Panc1 (cell line): ENCODE measurements at regions not wholly inside any gene's neighbourhood (a gene's known extent, or its start where the extent isn't known, plus 50 kb on each side); places are given as distances from the start of the nearest gene placed in this dataset.

Experiments
- ATAC-seq: fragments of 200-7000 bp; cut with Tn5 transposase; 2 replicates; pipeline ENCODE4 v1.9.1; 2020; ENCODE audit warnings: mild to moderate bottlenecking, moderate library complexity
- BruUV-seq: library from RNA; stranded (reverse); fragments of 400-500 nt; replicated peaks from 2 replicates; lab custom pipeline; 2021; lab: Mats Ljungman, UMichigan
- CTCF ChIA-PET: fragments of 300-600 bp; sonication (Branson Sonifier 250); formaldehyde crosslinking; loops from one replicate; lab custom pipeline; 2022; ENCODE audit warnings: antibody characterized with exemption; lab: Charles Lee
- POLR2A ChIA-PET: fragments of 300-600 bp; sonication (Branson Sonifier 250); formaldehyde crosslinking; loops from one replicate; lab custom pipeline; 2022; ENCODE audit warnings: antibody characterized with exemption; lab: Charles Lee
- DNase-seq: peaks from one replicate; pipeline ENCODE4 v3.0.0-alpha.2; 2010; ENCODE audit warnings: low read depth, low spot score
- H3K27ac ChIP-seq: 2 replicates; pipeline ENCODE4 v1.5.1; 2011; ENCODE audit warnings: mild to moderate bottlenecking, low read length, inconsistent platforms
- H3K27me3 ChIP-seq: fragments of 200-500 bp; sonication (Bioruptor generic); 2 replicates; pipeline ENCODE4 v1.6.0; 2014; ENCODE audit warnings: low read length, inconsistent platforms; ENCODE audit not compliant: control insufficient read depth, insufficient read depth
- H3K36me3 ChIP-seq: fragments of 200-500 bp; sonication (Bioruptor generic); 2 replicates; pipeline ENCODE4 v1.5.1; 2014; ENCODE audit warnings: inconsistent platforms, mild to moderate bottlenecking, low read length, moderate library complexity; ENCODE audit not compliant: control insufficient read depth, insufficient read depth
- H3K4me1 ChIP-seq: 2 replicates; pipeline ENCODE4 v1.5.1; 2011; ENCODE audit warnings: inconsistent platforms, mild to moderate bottlenecking, low read length, moderate library complexity; ENCODE audit not compliant: control insufficient read depth, insufficient read depth
- H3K4me3 ChIP-seq, 2 experiments: 2 replicates each; pipeline ENCODE4 v1.5.1; 2011 to 2012; ENCODE audit warnings: low read depth in 2 of 2, low read length in 2 of 2, mild to moderate bottlenecking in 2 of 2, inconsistent platforms in 1 of 2, moderate library complexity in 1 of 2
- H3K9me3 ChIP-seq: fragments of 200-500 bp; sonication (Bioruptor generic); 2 replicates; pipeline ENCODE4 v1.5.1; 2014; ENCODE audit warnings: low read depth, mild to moderate bottlenecking, inconsistent platforms, low read length, moderate library complexity; ENCODE audit not compliant: control insufficient read depth, insufficient read depth
- CTCF ChIP-seq: fragments of 450-650 bp; IDR thresholded peaks from 2 replicates; pipeline ENCODE4 v1.5.1; 2017; ENCODE audit warnings: mild to moderate bottlenecking
- POLR2AphosphoS5 ChIP-seq: IDR thresholded peaks from 2 replicates; pipeline ENCODE4 v1.6.1; 2012; ENCODE audit warnings: mild to moderate bottlenecking, low read depth, low read length, moderate library complexity
- REST ChIP-seq, 2 experiments: IDR thresholded peaks; 2 replicates each; pipeline ENCODE4 v1.6.1; 2011 to 2012; ENCODE audit warnings: low read depth in 2 of 2, control low read depth in 1 of 2, low read length in 1 of 2, mild to moderate bottlenecking in 1 of 2, moderate library complexity in 1 of 2; ENCODE audit not compliant: insufficient read depth in 1 of 2
- SIN3A ChIP-seq: IDR thresholded peaks from 2 replicates; pipeline ENCODE4 v1.6.1; 2012; ENCODE audit warnings: low read depth, mild to moderate bottlenecking, low read length, moderate library complexity, borderline replicate concordance; ENCODE audit not compliant: insufficient read depth
- TCF7L2 ChIP-seq: IDR thresholded peaks from 2 replicates; pipeline ENCODE4 v1.6.1; 2011; ENCODE audit warnings: mild to moderate bottlenecking, low read depth, low read length, inconsistent platforms
- in situ Hi-C: cut with HindIII; loops from 2 replicates; pipeline ENCODE4 v1.10.0; 2016; ENCODE audit warnings: low sequenced_read_pairs, low pct_unique_long_range_greater_than_20kb
- intact Hi-C: fragments of 100-400 bp; cut with micrococcal nuclease; formaldehyde crosslinking; loops from one replicate; pipeline ENCODE4 v1.10.0; 2022; ENCODE audit not compliant: unreplicated experiment

GRCh38 chr16:50441486-50442157, 72.8 kb upstream of the BRD7 start:
- in situ Hi-C loops = no loop called here
- intact Hi-C loops = no loop called here
- DNase-seq = no peak
- BruUV-seq = no TSS peak
- Histone ChIP-seq H3K4me1 (no peaks in the 10 kb centered on the region), H3K27ac (no peak overlapping the region), H3K9me3 (no peaks in the 10 kb centered on the region; the same call in 1 of the 2 replicates), H3K27me3 (no peaks in the 10 kb centered on the region), H3K36me3 (no peaks in the 10 kb centered on the region), H3K4me3 (no peak overlapping the region)
- ChIA-PET CTCF (interaction anchor here (0.6 kb wide), 1 partner anchor 74 kb away, joined by 5 read pairs; no protein-coding TSS in a partner anchor), POLR2A (no interaction called here)
- no peak for ATAC-seq
- TF ChIP-seq POLR2AphosphoS5 = no peak
- TF ChIP-seq CTCF = no peak
- no peak for TF ChIP-seq SIN3A
- TF ChIP-seq TCF7L2 = no peak
- TF ChIP-seq REST (IDR thresholded peaks at IDR 0.05; ENCODE audit: insufficient read depth in 1 of 2, low read depth in 2 of 2, low read length in 1 of 2) = no peak

- no peak for DNase-seq
- no peaks in the 10 kb centered on the region for H3K27me3 ChIP-seq
- no peaks in the 10 kb centered on the region for H3K4me1 ChIP-seq
- in situ Hi-C loops (no loop called here), intact Hi-C loops (no loop called here)
- no peaks in the 10 kb centered on the region; the same call in 1 of the 2 replicates for H3K9me3 ChIP-seq
- TF ChIP-seq TCF7L2 (no peak), SIN3A (no peak), CTCF (no peak), REST (IDR thresholded peaks at IDR 0.05; ENCODE audit: insufficient read depth in 1 of 2, low read depth in 2 of 2, low read length in 1 of 2) (no peak), POLR2AphosphoS5 (no peak)
- no peaks in the 10 kb centered on the region for H3K36me3 ChIP-seq
- ChIA-PET CTCF (no interaction called here), POLR2A (no interaction called here)
- H3K4me3 ChIP-seq = no peak overlapping the region
- ATAC-seq = no peak
- no TSS peak for BruUV-seq
- H3K27ac ChIP-seq = no peak overlapping the region
Measured at GRCh38 chr16:50440991-50441390, 72.2 kb upstream of the BRD7 start.
